Hippocampal formation (tissue), 2 donors: ENCODE measurements at regions not wholly inside any gene's neighbourhood (a gene's known extent, or its start where the extent isn't known, plus 50 kb on each side); places are given as distances from the start of the nearest gene placed in this dataset.
"Not testable (repeated sequence)": the region's sequence is repeated elsewhere in the genome, so short reads cannot be mapped to it uniquely, and the experiment has no call there.

Experiments
- DNase-seq, 2 donors: peaks; one replicate each; lab custom pipeline; 2025; lab: John Stamatoyannopoulos, UW

DNA sequence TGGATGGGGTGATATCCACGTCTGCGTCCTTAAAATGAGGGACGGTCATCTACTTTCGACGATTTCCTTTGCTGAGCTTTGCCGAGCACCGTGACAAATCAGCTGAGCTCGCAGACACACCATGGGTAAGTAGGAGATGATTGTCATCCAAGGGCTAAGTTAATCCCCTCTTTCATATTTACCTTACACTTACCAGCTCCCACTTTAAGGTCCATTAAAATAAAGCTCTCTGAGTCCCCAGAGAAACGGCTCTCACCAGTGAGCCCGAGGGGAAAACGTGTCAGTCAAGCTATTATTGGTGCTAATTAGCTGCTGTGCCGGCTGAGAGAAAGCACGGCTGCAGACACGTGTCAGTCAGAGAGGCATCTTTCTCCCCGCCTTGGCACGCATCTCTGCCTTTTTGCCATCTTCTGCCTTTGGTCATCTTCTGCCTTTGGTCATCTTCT is 72.2 kb downstream of the CRLF2 start:
- no peak for DNase-seq

DNA sequence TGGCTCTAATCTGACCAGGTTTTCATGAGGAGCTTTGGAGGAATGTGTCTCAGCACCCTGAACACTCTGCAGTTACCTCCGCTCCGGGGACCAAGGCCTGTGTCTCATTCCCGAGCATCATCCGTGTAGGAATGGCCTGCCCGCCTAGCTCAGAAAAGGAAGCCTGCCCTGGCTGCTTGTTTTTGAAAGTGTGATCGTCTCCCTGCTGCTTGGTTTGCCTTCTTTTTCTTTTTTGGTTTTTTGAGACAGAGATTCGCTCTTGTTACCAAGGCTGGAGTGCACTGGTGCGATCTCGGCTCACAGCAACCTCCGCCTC is 73.3 kb downstream of the CRLF2 start:
- DNase-seq, result no peak

DNA sequence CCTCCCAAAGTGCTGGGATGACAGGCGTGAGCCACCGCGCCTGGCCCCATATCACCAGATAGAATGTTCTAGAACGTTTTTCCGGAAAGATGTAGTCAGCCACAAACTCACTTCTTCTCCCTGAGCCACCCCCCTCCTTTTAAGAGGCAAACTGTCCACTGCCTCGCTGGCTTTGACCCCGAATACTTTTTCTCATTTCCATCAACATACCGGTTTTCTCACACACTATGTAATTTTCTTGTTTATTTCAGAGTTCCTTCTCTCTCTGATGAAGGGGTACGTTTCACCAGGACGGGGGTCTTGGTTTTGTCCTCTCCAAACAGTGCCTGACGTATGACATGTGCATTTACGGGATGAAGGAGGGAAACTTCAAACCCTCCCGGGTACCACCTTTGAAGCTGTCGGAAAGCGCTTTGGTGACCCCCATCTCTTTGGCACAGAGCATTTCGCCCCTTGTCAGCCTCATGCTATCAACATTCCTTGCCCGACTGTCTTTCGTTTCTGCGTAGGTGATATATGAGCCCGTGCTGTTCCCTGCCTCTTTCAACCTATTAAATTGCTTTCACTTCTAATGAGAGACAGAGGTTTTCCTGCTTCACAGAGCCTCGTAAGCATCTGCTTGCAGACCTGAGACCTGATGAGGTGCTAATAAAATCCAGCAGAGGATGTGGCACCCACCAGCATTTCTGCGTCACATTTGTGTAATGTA is 73.8 kb downstream of the CRLF2 start:
- DNase-seq, result no peak

DNA sequence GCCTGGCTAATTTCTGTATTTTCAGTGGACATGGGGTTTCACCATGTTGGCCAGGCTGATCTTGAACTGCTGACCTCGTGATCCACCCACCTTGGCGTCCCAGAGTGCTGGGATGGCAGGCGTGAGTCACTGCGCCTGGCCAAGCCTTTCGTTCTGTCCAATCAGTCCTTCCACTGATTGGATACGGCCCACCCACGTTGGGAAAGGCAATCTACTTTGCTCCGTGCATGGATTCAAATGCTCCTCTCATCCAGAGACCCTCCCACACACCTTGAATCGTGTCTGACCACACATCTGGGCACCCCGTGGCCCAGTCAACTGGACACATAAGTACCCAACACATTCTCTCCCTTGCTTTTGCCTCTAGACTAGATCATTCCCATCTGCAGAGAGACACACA is 74.9 kb downstream of the CRLF2 start:
- DNase-seq, result no peak

DNA sequence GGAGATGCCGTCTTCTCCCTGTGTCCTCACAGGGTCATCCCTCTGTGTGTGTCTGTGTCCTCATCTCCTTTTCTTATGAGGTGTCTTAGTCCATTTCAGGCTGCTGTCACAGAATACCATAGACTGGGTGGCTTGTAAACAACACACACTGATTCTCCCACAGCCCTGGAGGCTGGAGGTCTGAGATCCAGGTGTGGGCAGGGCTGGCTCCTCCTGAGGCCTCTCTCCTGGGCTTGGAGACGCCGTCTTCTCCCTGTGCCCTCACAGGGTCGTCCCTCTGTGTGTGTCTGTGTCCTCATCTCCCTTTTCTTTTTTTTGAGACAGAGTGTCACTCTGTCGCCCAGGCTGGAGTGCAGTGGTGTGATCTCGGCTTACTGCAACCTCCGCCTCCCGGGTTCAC is 75.9 kb downstream of the CRLF2 start:
- DNase-seq, result not testable (repeated sequence)

DNA sequence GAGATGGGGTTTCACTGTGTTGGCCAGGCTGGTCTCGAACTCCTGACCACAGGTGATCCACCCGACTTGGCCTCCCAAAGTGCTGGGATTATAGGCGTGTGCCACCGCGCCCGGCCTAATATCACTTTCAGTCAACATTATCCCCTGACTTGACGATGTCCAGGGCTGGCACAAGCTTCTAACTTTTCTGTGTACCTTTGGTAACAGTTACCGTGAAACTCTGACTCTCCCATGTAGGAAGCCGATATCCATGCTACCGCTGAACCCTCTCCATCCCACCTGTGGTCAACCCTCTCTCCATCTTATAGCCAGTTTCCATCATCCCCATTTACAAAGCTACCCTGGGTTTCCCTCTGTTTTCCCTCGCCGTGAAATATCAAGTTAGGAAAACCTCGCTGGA is 77.5 kb downstream of the CRLF2 start:
- no peak for DNase-seq

DNA sequence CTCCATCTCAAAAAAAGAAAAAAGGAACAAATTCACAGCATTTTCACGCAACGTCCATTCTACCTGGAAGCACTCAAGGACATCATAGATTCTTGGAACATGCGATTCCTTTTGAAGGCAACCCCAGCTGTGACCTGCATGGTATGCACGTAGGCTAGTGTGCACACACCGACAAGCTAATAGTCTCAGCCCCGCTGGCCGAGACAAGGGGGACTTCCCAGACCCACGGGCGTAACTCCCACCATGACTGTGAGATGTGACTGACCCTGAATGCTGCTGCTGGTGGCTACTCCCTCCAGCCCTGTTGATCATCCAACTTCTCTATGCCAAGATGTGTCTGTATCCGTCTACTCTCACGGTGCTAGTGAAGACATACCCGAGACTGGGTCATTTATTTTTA is 78.3 kb downstream of the CRLF2 start:
- DNase-seq, result no peak

DNA sequence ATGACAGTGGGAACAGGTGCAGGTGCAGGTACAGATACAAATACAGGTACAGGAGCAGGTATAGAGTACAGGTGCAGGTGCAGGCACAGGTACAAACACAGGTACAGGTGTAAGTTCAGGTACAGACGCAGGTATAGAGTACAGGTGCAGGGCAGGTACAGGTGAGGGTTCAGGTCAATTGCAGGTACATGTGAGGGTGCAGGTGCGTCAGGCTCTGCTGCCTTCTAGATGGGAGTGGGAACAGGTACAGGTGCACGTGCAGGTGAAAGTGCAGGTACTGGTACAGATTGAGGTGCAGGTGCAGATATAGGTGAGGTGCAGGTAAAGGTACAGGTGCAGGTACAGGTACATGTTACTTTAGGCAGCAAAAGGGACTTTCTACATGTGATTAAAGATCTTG is 85.7 kb downstream of the CRLF2 start:
- no peak for DNase-seq

DNA sequence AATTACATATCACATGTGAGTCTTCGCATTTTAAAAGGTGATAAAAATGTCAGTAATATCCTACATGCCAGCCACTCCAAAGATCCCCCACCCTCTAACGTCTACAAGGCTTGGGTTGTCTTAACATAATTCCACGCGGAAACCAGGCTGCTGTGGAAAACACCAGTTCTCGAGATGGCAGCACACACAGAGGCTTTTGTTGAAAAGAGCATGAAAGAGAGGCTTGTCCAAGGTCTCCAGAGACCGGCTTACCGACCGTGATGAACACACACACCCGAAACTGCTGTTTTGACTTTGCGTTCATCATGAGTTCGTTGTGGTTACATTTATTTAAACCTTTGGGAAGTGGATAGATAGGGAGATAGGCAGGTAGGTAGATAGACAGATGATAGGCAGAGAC is 87.9 kb downstream of the CRLF2 start:
- no peak for DNase-seq

DNA sequence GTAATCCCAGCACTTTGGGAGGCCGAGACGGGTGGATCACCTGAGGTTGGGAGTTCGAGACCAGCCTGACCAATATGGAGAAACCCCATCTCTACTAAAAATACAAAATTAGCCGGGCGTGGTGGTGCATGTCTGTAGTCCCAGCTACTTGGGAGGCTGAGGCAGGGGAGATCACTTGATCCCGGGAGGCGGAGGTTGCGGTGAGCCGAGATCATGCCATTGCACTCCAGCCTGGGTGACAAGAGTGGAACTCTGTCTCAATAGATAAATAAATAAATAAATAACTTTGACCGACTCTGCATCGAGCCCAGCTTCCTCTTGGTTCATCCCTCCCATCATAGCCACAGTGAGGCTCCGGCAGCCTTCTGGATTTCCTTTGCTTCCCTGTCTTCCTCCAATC is 89.6 kb downstream of the CRLF2 start:
- not testable (repeated sequence) for DNase-seq

DNA sequence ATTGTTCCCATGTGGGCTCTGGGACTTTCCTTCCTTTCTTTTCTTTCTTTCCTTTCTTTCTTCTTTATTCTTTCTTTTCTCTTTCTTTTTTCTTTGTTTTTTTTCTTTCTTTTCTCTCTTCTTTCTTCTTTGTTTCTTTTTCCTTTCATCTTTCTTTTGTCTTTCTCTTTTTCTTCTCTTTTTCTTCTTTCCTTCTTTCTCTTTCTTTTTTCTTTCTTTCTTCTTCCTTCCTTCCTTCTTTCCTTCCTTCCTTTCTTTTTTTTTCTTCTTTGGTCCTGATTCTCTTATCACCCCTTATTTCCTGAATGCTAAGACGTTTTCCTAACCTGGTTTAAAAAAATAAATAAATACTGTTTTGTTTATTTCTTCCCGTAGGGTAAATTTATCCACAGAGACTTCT is 93.2 kb downstream of the CRLF2 start:
- DNase-seq, result no peak

DNA sequence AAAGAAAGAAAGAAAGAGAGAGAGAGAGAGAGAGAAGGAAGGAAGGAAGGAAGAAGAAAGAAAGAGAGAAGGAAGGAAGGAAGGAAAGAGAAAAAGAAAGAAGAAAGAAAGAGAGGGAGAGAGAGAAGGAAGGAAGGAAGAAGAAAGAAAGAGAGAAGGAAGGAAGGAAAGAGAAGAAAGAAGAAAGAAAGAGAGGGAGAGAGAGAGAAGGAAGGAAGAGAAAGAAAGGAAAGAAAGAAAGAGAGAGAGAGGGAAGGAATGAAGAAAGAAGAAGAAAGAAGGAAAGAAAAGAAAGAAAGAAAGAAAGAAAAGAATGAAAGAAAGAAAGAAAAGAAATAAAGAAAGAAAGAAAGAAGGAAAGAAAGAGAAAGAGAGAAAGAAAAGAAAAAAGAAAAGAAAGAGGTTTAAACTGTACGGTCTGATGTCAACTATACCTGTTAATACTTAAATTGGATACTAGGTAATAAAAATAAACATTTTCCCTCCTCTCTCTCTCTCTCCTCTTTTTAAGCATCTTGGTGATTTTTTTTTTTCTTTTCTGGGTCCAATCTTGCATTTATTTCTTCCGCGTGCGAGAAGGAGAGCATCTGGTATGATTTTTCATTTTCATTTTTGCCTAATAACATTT is 93.8 kb downstream of the CRLF2 start:
- DNase-seq, result no peak

DNA sequence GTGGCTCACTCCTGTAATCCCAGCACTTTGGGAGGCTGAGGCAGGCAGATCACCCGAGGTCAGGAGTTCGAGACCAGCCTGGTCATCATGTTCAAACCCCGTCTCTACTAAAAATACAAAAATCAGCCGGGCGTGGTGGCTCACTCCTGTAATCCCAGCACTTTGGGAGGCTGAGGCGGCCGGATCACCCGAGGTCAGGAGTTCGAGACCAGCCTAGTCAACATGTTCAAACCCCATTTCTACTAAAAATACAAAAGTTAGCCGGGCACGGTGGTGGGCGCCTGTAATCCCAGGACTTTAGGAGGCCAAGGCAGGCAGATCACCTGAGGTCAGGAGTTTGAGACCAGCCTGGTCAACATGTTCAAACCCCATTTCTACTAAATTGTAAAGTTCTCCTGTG is 97.0 kb downstream of the CRLF2 start:
- not testable (repeated sequence) for DNase-seq

DNA sequence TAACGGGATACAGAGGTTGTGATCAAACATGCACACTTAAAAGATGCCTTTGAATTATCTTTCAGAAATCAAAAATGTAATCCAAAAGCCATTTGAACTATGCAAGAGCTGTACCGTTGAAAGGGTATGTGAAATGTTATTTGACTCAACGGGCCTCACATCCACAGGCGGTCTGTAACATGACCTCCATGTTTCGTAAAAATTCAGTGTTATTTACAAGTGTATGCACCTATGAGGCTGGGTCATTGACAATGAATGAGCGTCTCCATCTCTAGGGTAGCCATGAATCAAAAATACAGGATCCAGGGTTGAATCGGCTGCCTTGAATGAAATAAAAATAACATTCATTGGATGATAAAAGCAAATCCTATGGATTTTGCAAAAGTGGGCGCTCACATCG is 100.1 kb downstream of the CRLF2 start:
- DNase-seq, result no peak

DNA sequence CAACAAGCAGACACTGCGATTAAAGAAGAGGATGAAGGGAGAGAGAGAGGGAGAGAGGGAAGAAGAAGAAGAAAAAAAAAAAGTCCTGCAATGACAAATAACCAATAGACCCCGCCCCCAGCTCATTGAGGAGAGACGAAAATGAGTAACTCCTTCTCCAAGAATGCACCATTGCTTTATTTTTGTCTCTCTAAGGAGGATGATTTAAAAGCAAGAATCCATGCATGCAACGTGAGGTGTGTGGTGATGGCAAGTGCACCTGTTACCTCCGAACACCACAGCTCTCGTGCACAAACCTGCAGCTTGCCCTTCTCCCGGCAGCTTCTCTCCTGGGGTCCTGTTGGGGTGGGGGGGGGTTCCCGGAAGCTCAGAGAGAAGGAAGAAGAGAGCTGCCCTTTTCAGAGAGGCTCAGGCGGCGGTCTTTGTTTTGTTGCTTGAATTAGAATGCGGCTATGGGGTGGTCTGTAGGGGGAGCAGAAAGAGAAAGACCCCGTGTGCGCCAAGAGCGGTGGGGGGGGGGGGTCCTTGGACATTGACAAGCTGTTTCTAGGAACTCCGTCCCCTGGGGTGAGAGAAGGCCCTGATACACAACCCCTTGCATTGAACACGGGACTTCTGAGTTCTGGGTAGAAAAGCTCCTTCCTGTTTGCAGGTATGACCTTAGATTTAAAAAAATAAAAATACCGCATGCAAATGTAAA is 100.7 kb downstream of the CRLF2 start:
- DNase-seq, result no peak

DNA sequence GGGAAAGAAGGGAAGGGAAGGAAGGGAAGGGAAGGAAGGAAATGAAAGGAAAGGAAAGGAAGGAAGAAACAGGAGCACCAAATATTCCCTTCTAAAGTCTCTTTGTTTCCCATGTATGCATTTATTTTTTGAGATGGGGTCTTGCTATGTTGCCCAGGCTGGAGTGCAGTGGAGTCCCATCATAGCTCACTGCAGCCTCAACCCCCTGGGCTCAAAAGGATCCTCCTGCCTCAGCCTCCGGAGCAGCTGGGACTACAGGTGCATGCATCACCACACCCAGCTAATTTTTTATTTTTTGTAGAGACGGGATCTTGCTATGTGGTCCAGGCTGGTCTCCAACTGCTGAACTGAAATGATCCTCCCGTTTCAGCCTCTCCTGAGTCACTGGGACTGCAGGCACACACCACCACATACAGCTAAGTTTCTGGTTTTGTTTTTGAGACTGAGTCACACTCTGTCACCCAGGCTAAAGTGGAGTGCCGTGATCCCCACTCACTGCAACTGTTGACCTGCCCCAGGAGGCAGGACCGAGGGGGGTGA is 102.8 kb downstream of the CRLF2 start:
- DNase-seq, result no peak

DNA sequence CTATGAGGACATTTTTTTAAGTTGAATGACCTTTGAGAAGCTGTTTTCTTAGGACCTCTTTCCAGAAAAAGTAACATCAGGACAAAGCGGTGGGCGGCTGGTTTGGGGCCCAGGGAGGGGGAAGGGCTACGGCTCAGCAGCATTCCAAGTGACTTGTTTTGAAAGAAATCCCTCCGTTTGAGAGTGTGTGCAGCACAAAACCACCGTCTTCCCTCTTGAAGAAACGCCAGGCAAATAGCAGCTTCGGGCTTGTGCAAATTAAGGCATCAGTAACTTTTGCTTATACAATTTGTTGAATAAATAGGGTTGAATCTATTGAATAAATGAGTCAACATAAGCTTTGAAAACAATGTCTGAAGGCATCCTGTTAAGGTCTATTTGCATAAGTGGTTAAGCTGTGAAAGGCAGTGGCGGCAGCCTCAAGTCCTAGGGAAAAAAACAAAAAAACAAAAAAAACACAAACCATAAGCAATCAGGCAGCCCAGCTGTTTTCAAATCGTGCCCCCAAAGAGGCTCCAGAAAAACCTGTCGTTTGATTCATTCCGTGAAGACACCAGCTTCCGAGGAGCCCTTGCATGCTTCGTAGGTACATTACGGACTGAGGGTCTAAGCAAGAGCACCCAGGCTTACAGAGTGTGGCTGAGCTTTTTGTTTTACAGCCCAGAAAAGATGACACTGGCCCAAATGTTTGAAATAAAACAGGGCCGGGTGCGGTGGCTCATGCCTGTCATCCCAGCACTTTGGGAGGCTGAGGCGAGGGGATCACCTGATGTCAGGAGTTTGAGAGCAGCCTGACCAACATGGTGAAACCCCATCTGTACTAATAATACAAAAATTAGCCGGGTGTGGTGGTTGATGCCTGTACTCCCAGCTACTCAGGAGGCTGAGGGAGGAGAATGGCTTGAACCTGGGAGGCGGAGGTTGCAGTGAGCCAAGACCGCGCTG is 103.7 kb downstream of the CRLF2 start:
- DNase-seq, result no peak

DNA sequence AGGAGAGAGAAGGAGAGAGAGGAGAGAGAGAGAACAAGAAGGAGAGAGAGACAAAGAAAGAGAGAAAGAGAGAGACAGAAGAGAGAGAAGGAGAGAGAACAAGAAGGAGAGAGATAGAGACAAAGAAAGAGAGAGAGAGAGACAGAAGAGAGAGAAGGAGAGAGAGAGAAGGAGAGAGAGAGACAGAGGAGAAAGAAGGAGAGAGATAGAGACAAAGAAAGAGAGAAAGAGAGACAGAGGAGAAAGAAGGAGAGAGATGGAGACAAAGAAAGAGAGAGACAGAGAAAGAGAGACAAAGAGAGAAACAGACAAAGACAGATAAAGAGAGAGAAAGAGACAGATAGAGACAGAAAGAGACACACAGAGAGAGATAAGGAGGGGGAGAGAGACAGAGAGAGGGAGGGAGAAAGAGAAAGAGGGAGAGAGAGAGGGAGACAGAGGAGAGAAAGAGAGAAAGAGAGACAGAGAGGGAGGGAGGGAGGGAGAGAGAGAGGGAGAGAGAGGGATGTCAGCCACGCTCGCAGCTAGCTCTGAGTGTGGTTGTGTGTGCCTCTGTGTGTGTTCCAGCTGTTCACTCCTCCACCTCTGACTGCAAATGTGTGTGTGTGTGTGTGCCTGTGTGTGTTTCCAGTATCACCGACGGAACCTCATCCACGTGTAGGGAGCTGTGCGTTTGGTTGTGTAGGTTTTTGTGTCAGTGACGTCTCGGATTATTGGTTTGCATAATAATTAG is 105.8 kb downstream of the CRLF2 start:
- DNase-seq, result no peak

DNA sequence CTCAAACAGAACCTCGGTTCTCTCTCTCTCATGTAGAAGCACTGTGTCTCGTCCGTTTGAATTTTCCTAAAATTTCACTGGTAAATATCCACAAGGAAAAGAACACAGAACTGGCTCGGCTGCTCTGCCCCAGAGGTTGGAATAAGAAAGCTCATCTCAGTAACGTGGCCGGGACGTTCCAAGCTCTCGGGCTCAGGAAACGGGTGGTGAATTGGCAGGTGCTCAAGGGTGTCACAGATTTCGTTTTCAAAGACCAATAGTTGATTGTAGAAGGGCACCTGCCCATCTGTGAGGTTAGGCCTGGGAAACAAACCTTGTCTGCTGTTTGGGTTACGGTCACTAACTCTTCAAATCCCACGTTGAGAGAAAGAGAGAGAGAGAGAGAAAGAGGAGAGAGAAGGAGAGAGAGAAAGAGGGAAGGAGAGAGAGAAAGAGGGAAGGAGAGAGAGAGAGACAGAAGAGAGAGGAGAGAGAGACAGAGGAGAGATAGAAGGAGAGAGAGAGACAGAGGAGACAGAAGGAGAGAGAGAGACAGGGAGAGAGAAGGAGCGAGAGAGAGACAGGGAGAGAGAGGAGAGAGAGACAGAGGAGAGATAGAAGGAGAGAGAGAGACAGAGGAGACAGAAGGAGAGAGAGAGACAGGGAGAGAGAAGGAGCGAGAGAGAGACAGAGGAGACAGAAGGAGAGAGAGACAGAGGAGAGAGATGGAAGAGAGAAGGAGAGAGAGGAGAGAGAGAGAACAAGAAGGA is 106.6 kb downstream of the CRLF2 start:
- no peak for DNase-seq

DNA sequence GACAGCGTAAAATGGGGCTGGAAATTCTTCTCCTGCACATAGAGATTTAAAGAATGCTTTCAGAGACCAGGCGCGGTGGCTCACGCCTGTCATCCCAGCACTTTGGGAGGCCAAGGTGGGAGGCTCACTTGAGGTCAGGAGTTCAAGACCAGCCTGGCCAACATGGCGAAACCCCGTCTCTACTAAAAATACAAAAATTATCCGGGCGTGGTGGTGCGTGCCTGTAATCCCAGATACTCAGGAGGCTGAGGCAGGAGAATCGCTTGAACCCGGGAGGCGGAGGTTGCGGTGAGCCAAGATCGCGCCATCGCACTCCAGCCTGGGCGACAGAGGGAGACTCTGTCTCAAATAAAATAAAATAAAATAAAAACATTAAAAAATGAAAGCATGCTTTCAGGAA is 107.4 kb downstream of the CRLF2 start:
- not testable (repeated sequence) for DNase-seq

DNA sequence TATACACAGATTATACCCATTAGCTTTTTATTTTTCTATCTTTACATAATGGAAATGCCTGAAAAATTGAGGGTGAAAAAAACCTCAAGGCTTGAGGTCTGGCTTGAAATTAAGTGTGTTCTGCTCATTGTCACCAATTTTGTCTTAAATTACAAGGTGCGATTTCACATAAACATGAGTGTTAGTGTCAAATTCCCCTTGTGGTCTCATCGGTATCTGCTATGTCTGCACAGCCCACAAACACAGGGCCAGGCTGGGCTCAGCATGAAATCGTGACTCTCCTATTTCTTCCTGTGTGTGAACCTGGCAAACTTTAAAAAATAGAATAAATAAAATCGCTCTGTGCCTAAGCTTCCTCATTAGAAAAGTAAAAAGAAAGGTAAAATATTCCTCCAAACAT is 109.1 kb downstream of the CRLF2 start:
- DNase-seq, result no peak
